IPS-NIHi7 (cell line): ENCODE measurements at regions not wholly inside any gene's neighbourhood (a gene's known extent, or its start where the extent isn't known, plus 50 kb on each side); places are given as distances from the start of the nearest gene placed in this dataset.
A peak's percentile ranks its signal among the peaks of the same experiment; 100 is the strongest.
"Not testable (repeated sequence)": the region's sequence is repeated elsewhere in the genome, so short reads cannot be mapped to it uniquely, and the experiment has no call there.

Experiments
- DNase-seq: peaks from one replicate; pipeline ENCODE4 v3.0.0; 2012; ENCODE audit warnings: mixed read lengths; ENCODE audit errors: extremely low spot score

GRCh38 chr19:23474761-23475160, 79.5 kb upstream of the ZNF91 start:
- DNase-seq = no peak

GRCh38 chr19:23474172-23474571, 78.9 kb upstream of the ZNF91 start:
- DNase-seq = no peak

GRCh38 chr19:23470873-23471545, 75.7 kb upstream of the ZNF91 start:
- peak; percentile 36 for DNase-seq

GRCh38 chr19:23464349-23464748, 69.1 kb upstream of the ZNF91 start:
- not testable (repeated sequence) for DNase-seq

GRCh38 chr19:23461120-23461519, 65.8 kb upstream of the ZNF91 start:
- DNase-seq = no peak

GRCh38 chr19:23460656-23461055, 65.4 kb upstream of the ZNF91 start:
- no peak for DNase-seq
